ENCODE measurements at regions not wholly inside any gene's neighbourhood (a gene's known extent, or its start where the extent isn't known, plus 50 kb on each side); places are given as distances from the start of the nearest gene placed in this dataset.
"Not testable (repeated sequence)": the region's sequence is repeated elsewhere in the genome, so short reads cannot be mapped to it uniquely, and the experiment has no call there.

GRCh38 chr21:23886828-23887724, 1720.2 kb downstream of the MRPL39 start:
- no peak for DNase-seq

DNA sequence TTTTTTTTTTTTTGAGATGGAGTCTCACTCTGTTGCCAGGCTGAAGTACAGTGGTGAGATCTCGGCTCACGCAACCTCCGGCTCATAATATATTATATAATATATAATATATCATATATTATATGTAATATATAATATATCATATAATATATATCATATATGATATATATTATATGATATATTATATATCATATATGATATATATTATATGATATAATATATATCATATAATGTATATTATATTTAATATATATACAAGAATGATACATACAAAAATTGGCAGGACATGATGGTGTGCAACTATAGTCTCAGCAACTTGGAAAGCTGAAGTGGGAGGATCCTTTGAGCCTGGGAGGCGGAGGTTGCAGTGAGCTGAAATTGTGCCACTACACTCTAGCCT, 1725.5 kb downstream of the MRPL39 start:
- DNase-seq: no peak

GRCh38 chr21:23876925-23877558, 1730.2 kb downstream of the MRPL39 start:
- no peak for DNase-seq

DNA sequence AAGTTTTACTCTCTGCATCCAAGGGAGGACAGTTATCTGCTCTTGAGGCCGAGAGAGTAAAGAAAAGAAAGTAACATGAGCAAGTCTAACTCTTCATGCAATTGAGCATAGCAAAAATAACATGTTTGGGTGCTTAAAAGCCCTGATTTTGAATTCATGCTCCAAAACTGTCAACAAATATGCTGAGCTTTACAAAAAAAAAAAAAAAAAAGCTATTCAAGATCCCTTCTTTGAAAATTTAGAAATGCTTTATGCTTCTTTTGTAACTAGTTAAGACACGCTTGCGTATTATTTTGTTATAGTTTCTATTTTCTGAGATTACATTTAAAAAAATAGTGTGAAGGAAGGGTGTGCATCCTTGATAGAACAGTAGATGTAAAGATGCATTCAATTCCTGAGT, 1733.0 kb downstream of the MRPL39 start:
- DNase-seq: no peak

DNA sequence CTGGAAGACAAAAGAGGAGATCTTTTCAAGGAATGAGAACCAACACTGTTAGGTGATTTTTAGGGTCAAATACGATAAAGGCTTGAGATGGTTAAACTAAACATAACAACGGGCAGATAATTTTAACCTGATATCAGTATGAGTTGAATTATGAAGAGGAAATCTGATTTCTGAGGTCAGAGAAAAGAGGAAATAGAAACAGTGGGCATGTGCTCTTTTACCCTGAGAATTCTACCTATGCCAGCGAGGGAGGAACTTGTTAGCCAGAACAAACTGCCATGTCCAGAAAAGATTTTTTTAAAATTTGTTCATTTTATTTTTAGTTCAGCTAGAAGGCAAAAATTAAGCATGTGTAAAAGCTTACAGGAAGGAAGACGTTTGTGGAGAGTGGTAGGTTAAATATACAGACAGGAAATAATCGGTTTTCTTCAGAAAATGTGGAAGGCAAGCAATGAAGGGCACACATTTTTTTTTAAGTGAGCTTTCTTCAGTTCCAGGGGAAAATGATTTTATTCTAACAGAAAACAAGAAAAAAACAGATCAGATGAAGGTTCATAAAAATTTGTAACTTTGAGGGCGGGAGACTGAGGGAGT, 1745.3 kb downstream of the MRPL39 start:
- DNase-seq: no peak

GRCh38 chr21:23858878-23859277, 1748.4 kb downstream of the MRPL39 start:
- DNase-seq: no peak

GRCh38 chr21:23853796-23854379, 1753.4 kb downstream of the MRPL39 start:
- DNase-seq: peak; percentile 7

- no peak for DNase-seq
Observed at GRCh38 chr21:23837564-23837963, 1769.7 kb downstream of the MRPL39 start.

DNA sequence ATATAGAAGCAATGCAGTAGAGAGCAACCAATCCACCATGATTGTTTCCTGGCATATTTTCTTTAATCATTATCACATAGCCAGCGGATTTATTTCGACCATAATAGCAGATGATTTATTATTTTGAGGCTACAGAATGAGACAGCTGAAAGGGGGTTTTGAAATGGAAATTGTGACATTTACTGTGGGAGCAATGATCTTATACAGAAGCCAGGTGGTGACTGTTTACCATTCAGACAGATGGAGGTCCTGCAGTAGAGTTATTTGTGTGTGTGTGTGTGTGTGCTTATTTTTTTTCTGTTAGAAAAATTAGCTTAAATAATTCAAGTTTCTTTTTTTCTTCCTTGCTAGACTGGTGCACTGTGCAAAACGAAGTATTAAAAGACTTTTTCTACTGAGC, 1784.5 kb downstream of the MRPL39 start:
- no peak for DNase-seq

DNA sequence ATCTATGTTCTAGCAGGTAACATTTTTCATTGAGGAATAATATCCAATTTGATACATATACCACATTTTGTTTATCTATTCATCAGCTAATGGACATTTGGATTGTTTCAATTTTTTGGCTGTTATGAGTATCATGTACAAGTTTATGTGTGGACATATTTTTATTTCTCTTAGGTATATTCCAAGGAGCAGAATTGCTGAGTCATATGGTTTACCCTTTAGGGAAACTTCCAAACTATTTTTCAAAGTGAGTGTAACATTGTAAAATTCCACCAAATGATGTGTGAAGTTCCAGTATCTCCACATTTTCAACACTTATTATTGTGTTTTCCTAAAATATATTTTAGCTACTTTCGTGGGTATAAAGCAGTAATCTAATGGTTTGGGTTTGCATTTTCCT, 1789.9 kb downstream of the MRPL39 start:
- DNase-seq: no peak

GRCh38 chr21:23812485-23812884, 1794.8 kb downstream of the MRPL39 start:
- no peak for DNase-seq

DNA sequence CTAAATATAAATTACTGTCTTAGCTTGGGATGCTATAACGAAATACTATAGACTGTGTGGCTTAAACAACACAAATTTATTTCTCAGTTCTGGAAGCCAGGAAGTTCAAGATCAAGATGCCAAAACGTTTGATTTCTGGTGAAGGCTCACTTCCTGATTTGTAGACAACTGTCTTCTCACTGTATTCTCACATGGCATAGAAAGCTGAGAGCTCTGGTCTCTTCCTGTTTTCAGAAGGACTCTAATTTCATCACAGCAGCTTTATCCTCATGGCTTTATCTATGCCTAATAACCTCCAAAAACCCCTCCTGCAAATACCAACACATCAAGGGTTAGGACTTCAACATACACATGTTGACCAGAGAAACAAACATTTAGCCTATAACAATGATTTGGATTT, 1795.5 kb downstream of the MRPL39 start:
- DNase-seq: no peak

- DNase-seq: no peak
Observed at GRCh38 chr21:23809573-23809972, 1797.7 kb downstream of the MRPL39 start.

GRCh38 chr21:23806966-23807548, 1800.2 kb downstream of the MRPL39 start:
- not testable (repeated sequence) for DNase-seq

DNA sequence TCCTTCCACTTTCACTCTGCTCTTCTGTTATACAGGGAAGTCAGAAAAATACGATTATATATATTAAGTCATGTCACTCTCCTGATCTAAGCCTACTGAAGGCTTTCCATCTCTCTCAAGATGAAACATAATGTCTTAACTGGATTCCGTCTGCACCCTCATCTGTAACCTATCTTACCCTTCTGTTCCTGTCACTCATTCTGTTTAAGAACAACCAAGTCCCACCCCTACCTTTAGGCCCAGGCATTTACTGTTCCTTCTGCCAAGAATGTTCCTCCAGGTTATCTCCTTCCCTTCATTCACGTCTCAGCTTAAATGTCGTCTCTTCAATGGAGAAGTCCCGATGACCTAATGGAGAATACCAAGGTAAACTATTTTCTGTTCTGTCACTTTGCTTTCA, 1802.4 kb downstream of the MRPL39 start:
- DNase-seq: no peak

GRCh38 chr21:23801292-23801691, 1806.0 kb downstream of the MRPL39 start:
- DNase-seq: no peak

DNA sequence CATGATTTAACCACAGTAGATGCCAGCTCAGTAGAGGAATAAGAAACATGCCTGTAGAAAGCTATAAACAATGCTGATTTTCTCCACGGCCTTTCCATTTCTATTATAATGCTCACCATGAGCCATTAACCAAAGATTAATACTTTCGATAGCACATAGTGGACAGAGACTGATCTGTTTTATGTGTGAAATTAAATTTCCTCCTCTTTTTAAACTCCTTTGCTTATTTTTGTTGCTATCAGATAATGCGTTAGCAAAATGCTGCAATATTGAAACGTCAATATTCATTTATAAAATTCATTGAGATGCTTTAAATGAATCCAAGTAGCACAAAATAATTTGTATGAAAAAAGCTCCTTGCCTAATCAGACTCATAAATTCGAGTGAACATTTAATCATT, 1807.9 kb downstream of the MRPL39 start:
- no peak for DNase-seq

DNA sequence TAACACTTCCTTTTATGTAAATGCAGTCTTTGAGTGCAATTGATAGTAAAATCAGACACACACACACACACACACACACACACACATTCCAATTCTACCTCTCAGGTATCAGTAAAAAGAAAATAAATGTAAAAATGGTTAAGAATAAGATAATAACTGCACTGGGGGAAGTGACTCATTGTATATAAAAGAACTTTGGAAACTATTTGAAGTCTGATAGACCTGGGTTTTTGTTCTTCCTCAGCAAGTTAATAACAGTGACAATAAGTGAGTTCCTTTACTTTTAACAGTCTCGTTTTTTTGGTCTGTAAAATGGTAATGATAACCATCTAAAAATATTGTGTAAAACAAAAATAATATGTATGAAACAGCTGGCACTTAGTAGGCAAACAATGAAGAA, 1815.0 kb downstream of the MRPL39 start:
- no peak for DNase-seq

GRCh38 chr21:23789864-23790263, 1817.4 kb downstream of the MRPL39 start:
- no peak for DNase-seq

DNA sequence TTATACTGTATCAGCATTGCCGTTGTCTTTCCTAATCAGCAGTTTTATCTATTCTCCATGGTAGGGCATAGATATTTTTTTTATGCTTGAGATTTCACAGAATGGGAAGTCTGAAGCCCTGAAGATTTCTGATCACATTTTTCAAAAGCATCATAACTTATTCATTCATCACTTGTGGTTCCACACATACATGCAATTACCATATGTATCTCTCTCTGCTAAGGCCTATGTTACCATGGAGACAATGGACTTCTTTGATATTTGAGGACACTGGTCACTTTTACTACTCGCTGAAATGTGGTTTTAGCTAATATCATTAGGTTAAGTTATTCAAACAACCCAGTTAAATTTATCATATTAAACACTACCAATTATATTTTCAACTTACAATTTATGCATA, 1827.0 kb downstream of the MRPL39 start:
- DNase-seq: no peak

DNA sequence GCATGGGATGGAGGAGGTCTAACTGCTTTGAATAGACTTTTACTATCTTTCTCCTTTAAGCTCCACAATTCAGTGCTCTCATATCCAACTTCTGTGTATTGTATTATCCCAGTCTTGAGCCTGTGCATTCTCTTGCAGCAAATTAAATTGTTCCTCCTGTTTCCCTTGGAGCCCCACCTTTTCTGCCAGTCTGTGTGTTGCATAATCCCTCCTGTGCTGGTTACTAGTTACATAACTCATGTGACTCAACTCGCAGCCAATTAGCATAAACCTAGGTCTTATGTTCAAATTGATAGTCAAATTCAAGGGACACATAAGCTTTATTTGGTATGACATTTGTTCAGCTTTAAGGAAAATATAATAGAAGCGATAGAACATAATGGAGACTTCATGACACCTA, 1863.5 kb downstream of the MRPL39 start:
- no peak for DNase-seq

GRCh38 chr21:23740463-23740862, 1866.8 kb downstream of the MRPL39 start:
- no peak for DNase-seq

All from renal pelvis (tissue), 1 donor.